NCI-H345 treated with DMSO at 0.1 percent for 48 hours (cell line): ENCODE measurements at regions not wholly inside any gene's neighbourhood (a gene's known extent, or its start where the extent isn't known, plus 50 kb on each side); places are given as distances from the start of the nearest gene placed in this dataset.
A peak's percentile ranks its signal among the peaks of the same experiment; 100 is the strongest.
"Not testable (repeated sequence)": the region's sequence is repeated elsewhere in the genome, so short reads cannot be mapped to it uniquely, and the experiment has no call there.

Source experiments
- DNase-seq: peaks from one replicate; lab custom pipeline; 2025; ENCODE audit not compliant: unreplicated experiment; lab: John Stamatoyannopoulos, UW

DNA sequence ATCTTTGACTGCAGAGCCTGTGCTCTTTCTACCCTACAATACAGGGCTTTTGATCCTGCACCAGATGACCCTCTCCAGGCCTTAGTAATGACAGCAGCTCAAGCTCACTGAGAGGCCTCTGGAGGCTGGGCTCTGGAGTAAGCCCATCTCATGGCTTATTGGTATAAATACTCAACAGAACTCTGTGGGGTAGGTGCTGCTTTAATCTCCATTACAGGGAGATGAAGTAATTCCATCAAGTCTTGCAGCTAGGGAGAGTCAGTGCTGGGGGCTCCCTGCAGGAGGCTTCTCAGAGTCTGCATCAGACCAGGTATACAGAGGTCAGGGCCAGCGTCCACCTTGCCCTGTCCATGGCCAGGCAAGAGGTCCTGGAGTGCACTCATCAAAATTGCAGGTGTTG, 89.2 kb upstream of the SLC6A11 start:
- no peak for DNase-seq

DNA sequence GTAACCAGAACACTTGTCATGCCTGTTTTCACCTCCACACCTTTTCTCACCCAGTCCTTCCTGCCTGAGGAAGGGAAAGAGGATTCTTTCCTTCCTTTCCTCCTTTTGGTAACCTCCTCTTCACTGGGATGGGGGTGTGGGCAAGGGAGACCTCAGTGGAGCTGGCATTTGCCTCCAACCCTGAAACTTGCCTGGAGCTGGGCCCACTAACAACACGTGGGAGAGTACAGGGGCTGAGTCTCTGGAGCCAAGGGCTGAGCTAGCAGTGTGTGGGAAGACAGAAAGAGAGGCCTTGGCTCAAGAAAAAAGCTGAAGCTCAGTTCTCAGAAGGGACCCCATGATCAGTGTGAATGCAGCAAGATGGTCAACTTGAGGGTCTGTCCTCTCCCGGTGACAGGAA, 86.6 kb upstream of the SLC6A11 start:
- no peak for DNase-seq

DNA sequence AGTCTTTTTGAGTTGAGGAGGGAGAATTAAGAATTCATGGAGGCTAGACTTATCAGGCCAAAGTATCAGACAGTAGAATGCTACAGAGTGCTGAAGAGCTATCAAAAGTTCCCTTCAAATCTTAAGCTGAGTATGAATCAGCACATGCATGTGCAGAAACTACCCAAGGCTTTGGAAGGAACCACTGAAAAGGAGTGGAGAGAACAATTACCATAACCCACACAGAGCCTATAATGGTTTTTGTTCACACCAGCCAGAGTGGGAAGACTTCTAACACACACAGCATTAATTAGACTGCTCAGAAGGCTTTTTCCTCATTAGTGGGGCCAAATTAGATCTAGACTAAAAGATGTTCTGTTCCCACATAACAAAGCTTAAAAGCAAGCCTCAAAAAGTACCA, 83.7 kb upstream of the SLC6A11 start:
- no peak for DNase-seq

DNA sequence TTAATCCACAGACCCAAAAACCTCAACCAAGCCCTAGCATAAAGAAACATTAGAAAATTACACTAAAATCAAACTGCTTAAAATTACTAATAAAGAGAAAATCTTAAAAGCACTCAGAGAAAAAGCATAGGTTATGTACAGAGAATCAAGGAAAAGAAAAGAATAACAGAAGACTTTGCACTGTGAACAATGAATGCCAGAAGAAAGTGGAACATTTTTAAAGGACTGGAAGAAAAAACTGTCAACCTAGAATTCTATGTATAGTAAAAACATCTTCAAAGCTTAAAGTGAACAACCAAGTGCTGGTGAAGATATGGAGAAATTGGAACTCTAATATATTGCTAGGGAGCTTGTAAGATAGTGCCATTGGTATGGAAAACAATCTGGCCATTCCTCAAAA, 82.7 kb upstream of the SLC6A11 start:
- no peak for DNase-seq

DNA sequence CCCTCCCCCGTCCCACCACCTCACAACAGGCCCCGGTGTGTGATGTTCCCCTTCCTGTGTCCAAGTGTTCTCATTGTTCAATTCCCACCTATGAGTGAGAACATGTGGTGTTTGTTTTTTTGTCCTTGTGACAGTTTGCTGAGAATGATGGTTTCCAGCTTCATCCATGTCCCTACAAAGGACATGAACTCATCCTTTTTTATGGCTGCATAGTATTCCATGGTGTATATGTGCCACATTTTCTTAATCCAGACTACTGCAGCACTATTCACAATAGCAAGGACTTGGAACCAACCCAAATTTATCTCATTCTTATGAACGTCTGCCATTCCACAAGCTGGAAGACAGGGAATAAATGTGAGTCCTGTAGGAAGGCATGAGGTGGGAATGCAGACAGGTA, 79.6 kb upstream of the SLC6A11 start:
- not testable (repeated sequence) for DNase-seq

DNA sequence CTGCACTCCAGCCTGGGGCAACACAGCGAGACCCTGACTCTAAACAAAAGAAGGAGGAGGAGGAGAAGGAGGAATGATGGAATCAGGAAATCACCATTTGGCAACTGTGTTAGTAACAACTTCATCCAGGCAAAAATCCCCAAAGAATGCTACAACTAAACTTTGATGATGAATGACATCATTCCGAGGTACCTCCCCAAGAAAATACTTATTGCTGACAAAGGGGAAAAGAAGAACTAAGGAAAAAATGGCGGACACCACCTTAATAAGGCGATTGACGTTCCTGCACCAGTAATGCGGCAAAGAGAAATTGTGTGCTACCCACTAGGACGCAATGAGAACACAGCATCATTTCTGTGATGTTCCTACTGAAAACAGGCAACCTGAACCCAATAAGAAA, 78.2 kb upstream of the SLC6A11 start:
- no peak for DNase-seq

DNA sequence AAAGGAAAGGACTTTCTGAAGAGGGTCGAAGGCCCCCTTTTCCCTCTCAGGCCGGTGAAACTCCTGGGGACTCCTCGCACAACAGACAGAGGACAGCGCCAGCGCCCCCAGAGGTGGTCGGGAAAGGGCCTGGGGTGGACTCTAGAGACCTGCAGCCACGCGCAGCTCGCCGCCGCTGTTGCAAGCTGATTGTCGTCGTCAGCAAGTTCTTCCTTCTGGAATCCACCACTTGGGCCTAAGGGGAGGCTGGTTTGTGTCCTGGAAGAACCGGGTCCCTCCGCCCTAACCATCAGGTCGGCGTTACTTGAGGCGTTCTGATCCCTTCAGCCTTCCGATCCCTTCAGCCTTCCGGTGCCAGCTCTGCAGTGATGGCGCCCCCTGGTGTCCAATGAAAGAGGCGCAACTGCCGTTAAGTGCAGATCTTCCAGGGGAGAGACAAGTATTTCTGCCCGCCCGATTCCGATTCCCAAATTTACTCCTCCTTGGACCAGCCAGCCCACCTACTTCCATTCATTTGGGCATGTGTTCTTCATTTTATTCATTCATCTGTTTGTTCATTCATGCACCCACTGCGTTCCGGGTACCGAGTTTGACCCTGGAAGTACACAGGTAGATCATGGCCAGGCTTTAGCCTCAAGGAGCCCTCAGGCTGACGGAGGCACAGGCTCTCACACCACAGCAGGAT, 77.2 kb upstream of the SLC6A11 start:
- DNase-seq = peak; percentile 34

DNA sequence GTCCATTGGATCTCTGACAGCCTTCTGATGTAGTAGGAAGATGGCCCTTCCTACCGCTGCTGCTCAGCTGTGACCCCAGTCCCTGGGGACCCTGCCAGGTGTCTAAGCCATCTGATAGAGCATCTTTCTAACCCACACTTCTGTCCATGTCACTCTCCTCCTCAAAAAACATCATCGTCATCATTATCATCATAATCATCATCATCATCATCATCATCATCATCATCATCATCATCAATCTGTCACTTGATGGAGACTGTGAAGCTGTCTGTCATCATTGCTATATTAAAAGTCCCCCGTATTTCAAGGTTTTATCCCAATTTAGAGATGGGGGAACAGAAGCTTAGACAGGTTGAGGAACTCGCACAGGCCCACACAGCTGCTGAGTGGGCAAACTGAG, 75.1 kb upstream of the SLC6A11 start:
- DNase-seq = no peak

DNA sequence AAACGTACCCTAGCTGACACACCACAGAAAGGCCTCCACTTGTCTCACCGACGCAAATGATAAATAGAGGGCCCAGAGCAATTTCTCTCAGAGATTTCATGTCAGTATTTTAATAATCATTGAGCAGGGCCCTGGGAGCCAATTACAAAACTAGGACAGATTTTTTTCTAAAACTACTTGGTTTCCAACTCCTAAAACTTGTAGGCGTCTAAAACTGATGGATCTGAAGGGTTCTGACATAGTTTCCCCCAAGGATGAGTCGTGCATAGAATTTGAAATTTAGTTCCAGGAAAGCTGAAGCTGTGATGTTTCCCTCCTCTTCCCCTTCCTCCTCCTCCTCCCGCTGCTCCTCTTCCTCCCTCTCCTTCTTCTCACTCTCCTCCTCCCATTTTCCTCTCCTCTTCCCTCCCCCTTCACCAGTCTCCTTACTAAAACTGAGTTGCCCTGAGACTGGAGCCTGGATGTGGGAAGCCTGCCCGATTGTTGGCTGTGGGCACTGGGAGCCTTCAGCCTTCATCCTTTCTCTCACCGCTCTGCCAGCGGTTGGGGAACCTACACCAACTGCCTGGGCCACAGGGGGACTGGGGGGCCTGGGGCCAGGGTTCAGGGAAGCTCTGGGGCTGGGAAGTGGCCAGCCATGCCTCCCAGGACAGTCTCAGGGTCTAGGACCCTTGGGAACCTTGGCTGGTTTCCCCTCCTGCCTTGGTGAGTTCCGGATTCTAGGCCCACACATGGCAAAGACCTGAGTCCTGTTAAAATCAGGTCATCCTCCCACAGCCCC, 73.9 kb upstream of the SLC6A11 start:
- DNase-seq = no peak

DNA sequence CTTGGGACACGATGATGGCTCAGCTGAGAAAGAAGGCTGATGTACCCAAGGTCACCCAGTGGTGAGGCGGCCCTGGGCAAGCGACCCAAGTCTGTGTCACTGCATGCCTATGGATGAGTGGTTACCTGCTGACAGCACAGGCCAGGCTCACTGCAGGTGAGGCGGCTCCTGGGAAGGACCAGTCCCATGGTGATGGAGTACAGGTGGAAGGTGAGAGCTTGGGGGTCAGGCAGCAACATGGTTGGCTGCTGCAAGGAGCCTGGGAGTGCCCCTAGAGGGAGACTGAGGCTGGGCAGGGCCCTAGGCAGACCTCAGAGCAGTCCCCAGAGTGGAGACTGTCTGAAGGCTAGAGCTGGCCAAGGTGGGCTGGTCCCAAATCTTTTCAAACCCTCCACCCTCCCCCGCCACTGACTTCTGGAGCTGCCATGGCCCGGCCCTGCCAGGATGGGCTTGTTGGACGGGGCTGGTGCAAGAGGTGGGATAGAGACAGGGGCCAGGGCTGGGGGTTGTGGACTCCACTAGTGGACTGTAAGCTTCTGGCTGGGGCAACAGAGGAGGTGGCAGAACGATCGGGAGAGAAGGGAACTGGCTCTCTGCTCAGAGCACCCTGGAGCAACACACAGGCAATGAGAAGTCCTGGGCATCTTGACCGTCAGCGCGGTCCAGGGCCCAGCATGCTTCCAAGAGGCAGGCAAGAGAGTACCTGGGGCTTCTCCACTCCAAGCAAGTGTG, 72.5 kb upstream of the SLC6A11 start:
- DNase-seq = no peak

DNA sequence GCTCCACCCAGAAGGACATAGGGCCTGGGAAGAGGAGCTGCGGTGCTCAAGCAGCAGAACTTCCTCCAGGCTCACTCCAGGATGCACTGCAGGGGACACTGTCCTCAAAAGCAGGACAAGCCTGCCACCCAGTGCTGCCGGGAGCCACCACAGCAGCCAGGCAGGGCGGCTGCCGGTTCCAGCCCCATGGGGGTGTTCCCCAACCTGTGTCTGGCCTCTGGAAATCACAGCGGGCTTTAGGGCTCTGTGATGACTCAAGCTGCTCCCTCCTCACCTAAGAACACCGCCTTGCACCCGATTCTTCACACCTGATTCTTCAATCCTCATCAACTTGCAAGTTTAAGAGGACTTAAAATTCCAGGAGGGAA, 71.9 kb upstream of the SLC6A11 start:
- DNase-seq = no peak

DNA sequence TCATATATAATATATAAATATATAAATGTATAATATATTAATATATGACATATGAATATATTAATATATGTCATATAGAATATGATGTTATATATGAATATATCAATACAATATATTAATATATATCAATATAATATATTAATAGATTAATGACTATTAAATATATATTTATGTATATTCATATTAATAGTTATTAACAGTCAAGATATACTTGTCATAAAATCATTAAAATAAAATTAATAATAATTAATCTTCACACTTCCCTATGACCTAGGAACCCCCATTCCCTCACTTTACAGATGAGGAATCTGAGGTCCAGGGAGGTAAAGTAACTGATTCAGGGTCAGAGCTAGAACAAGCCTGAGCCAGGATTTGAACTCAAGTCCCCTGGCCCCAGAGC, 70.6 kb upstream of the SLC6A11 start:
- DNase-seq = no peak

DNA sequence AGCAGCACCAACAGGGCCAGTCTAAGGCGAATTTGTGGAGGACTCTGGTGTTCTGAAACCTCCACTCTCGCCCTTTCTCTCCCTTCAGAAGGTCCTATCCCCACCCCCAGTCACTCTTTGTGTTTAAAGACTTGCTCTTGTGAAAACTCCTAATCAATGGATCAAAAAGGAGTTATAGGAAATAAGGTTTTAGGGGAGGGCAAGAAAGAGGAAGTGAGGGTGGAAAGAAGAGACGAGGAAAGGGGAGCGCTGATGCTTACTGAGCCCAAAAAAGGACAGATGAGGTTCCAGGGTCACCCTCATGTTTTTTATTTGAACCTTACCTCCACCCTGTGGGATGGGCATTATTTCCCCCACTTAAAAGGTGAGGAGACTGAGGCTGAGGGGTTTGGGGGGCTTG, 70.0 kb upstream of the SLC6A11 start:
- no peak for DNase-seq

DNA sequence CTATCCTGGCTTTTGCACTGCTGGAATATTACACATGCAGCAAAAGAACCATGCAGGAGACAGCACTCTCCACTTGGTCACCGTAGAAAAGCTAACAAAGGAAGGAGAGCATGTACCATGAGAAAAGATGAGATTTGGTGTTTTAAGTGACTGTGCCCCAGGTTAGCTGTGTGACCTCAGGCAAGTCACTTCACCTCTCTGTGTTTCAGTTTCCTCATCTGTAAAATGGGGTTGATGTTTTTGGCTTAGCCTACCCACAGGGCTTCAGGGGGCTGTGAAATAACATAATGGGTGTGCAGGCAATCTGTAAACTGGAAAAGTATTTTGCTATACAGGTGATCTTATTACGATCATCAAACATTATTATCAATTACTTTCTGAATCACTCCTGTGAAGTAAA, 69.3 kb upstream of the SLC6A11 start:
- DNase-seq = no peak

DNA sequence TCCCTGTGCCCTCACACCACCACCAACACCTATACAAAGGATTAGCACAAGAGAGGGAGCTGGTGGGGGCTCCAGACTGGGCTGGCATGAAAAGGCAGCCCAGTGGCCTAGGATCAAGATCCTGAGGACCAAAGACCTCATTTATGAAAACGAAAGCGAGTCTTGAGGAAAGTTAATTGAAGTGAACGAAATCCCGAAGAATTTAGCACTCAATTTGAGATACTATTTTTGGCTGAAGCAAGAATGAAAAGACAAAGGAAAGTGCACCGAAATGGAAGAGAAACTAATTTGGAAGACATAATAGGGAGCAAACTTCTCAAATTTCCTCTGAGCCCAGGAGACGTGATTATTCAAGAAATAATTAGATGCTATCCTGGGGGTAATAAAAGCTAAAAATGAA, 68.7 kb upstream of the SLC6A11 start:
- DNase-seq = no peak

DNA sequence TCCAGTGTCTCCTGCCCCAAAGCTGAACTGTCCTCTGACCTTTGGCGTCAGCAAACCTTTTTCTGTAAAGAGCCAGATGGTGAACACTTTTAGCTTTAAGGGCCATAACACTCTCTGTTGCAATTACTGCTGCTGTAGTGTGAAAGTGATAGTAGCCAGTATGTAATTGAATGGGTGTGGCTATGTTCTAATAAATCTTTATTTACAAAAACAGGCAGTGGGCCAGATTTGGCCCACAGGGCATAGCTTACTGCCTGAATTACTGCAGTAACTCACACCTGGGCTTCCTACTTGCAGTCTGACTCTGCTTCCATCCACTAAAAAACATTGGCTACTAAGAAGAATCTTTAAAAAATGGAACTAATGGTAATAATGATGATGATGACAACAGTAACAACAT, 68.0 kb upstream of the SLC6A11 start:
- no peak for DNase-seq

DNA sequence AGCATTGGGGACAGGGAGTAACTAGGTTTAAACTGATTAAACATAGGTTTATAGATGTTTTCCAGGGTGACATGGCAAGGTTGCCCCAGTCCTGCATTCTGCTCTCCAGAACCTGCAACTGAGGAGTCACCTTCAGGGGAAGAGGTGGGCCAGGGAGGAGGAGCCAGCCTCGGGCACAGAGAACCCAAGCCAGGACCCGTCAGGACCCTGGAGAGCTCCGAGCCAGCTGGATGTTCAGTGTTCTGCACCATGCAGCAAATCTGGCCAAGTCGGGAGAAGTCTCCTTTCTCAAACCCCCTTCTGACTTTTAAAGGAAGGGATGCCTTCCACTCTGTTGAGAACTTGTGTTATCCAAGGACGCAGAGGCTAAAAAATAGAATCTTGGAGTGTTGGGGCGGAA, 62.1 kb upstream of the SLC6A11 start:
- no peak for DNase-seq

DNA sequence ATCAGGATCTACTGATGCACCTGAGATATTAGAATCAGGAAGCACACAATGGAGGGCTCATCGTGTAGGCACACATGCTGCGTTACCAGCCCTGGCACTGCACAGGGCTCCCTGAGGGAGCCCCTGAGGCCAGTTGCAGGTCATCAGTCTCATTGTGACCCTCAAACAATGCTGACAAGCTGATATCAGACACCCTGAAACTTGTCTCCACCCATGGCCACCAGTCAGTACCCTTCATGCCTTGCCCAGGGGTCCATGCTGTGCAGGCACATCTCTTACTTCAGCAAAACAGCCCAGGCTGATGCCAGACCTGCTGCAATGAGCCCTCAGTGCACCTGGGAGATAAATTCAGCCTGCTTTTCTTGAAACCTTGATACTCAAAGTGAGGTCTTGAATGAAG, 59.5 kb upstream of the SLC6A11 start:
- no peak for DNase-seq

DNA sequence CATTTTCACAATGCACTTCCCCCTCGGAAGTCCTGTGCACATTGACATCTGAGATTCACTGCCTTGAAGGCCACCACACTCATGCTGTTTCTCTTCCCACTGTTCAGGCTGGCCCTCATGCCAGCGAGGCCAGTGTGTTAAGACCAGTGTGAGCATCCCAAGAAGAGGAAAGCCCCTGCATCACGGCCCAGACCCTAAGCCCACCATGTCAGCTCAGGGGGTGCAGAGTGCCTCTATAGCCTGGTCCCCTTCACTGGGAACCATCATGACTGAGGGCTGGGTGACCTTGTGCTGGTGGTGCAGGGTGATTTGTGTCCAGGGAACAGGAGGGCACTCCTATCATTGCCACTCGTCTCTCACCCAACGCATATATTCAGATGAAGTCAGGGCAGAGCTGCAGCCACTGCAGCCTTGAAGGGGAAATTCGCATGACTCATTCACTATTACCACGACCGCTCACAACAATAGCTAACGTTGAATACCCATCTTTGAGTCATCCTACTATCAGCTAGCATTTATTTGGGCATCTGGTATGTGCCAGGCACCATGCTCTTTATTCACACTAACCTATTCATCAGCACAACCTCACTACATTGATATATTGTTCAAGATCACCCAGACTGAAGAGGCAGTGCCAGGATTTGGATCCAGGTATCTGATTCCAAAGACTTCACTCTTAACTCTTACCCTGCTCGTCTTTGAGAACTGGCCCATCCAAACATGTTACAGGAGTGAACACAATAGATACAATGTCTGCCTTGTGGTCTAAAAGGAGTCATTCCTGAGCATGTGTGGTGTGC, 58.8 kb upstream of the SLC6A11 start:
- DNase-seq = no peak

DNA sequence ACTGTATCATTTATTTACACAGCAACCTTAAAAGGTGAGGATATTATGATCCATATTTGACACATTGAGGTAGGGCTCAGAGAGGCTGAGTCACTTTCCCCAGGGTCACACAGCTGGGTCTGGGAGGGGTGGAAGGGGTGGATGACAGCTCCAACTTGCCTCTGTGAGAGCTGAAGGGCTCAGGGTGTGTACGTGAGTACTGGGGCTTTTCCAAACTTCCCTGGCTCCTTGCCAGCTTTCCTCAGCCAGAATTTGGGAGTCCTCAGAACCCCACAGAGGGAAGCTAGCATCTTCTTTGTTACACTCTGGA, 58.3 kb upstream of the SLC6A11 start:
- DNase-seq = no peak

DNA sequence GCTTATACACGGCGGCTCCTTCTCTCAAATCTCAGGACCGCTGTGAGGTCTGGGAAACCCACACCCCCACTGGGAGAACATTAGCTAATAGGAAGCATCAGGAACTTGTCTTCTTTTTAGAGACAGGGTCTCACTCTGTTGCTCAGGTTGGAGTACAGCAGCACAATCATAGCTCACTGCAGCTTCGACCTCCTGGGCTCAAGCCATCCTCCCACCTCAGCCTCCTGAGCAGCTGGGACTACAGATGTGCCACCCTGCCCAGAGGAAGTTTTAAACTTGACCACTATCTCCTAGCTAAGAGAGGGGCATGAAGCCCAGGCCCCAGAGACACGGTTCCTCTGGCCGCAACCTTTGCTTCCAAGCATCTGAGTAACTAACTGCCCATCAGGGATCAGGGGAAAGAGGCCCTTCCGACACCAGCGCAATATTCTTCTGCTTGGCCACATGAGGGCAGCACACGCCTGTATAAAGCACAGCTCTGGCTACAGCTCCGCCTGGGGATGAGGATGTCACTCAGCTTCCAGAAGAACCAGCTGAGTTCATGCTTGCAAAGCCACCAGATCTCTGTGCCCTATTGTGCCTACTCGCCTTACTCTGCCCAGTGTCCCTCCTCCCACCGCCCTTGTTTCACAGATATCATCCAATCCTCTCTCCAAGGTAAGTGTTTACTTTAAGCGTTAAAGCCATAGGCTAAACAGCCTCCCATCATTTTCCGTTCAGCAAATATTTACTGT, 57.6 kb upstream of the SLC6A11 start:
- peak; percentile 93 for DNase-seq
